Activated T-cell treated with anti-CD3 and anti-CD28 coated beads, Interleukin-2, amount 50 U/mL, for 1 hour (primary cell): ENCODE measurements at regions not wholly inside any gene's neighbourhood (a gene's known extent, or its start where the extent isn't known, plus 50 kb on each side); places are given as distances from the start of the nearest gene placed in this dataset.

ENCODE experiments used
- DNase-seq: peaks from one replicate; pipeline ENCODE4 v3.0.0-alpha.2; 2020

- no peak for DNase-seq
These were observed 53.5 kb upstream of the PROK2 start for GRCh38 chr3:71838406-71838805.
